ENCODE measurements at regions not wholly inside any gene's neighbourhood (a gene's known extent, or its start where the extent isn't known, plus 50 kb on each side); places are given as distances from the start of the nearest gene placed in this dataset.

DNA sequence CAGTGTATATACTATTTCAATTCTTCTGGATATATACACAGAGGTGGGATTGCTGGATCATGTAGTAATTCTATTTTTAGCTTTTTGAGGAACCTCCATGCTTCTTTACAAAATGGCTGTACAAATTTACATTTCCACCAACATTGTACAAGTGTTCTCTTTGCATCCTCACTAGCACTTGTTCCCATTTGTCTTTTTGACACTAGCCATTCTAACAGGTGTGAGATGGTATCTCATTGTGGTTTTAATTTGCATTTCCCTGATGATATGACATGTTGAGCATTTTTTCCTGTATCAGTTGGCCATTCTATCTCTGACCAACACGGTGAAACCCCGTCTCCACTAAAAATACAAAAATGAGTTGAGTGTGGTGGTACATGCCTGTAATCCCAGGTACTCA, 68.1 kb upstream of the PMEPA1 start:
- TF ChIP-seq POLR2AphosphoS5 (IDR thresholded peaks at IDR 0.05; ENCODE audit: low read depth, low read length) = no peak
- TF ChIP-seq SIN3A (IDR thresholded peaks at IDR 0.05; ENCODE audit: borderline replicate concordance, insufficient read depth, low read length) = no peak
